CD4-positive, alpha-beta T cell treated with Interleukin-1 beta for 1 hour (primary cell): ENCODE measurements at regions not wholly inside any gene's neighbourhood (a gene's known extent, or its start where the extent isn't known, plus 50 kb on each side); places are given as distances from the start of the nearest gene placed in this dataset.
"Not testable (repeated sequence)": the region's sequence is repeated elsewhere in the genome, so short reads cannot be mapped to it uniquely, and the experiment has no call there.

Experiments used
- DNase-seq, 2 donors: peaks; one replicate each; pipeline ENCODE4 v3.0.0-alpha.2; 2020 to 2022

GRCh38 chr10:42988517-42989395, 88.1 kb upstream of the RET start:
- DNase-seq = no peak

- no peak for DNase-seq
Observed at GRCh38 chr10:42989481-42989921, 87.4 kb upstream of the RET start.

- DNase-seq = no peak
Observed at GRCh38 chr10:42990016-42990720, 86.7 kb upstream of the RET start.

GRCh38 chr10:42990721-42991441, 86.0 kb upstream of the RET start:
- DNase-seq = no peak

- DNase-seq = no peak
Observed at GRCh38 chr10:42991442-42992098, 85.3 kb upstream of the RET start.

GRCh38 chr10:42992156-42992956, 84.5 kb upstream of the RET start:
- no peak for DNase-seq

- no peak for DNase-seq
Observed at GRCh38 chr10:42992957-42993390, 83.9 kb upstream of the RET start.

- DNase-seq = not testable (repeated sequence)
Observed at GRCh38 chr10:42994909-42995308, 82.0 kb upstream of the RET start.

- no peak for DNase-seq
Observed at GRCh38 chr10:42995537-42995936, 81.3 kb upstream of the RET start.

- DNase-seq = no peak
Observed at GRCh38 chr10:42996588-42996987, 80.3 kb upstream of the RET start.

- DNase-seq = no peak
Observed at GRCh38 chr10:42997151-42997848, 79.6 kb upstream of the RET start.

- DNase-seq = no peak
Observed at GRCh38 chr10:42997849-42998165, 79.1 kb upstream of the RET start.

- DNase-seq = no peak
Observed at GRCh38 chr10:42998481-42999384, 78.1 kb upstream of the RET start.

GRCh38 chr10:42999385-43000020, 77.4 kb upstream of the RET start:
- no peak for DNase-seq

GRCh38 chr10:43000021-43000411, 76.9 kb upstream of the RET start:
- DNase-seq = no peak

GRCh38 chr10:43000651-43001426, 76.0 kb upstream of the RET start:
- DNase-seq = no peak

GRCh38 chr10:43001427-43001795, 75.5 kb upstream of the RET start:
- DNase-seq = no peak

GRCh38 chr10:43002596-43002995, 74.3 kb upstream of the RET start:
- DNase-seq = no peak

- no peak for DNase-seq
Observed at GRCh38 chr10:43006490-43006889, 70.4 kb upstream of the RET start.
